Pons (tissue), 1 donor: ENCODE measurements at regions not wholly inside any gene's neighbourhood (a gene's known extent, or its start where the extent isn't known, plus 50 kb on each side); places are given as distances from the start of the nearest gene placed in this dataset.
A peak's percentile ranks its signal among the peaks of the same experiment; 100 is the strongest.

Source experiments
- DNase-seq: peaks from one replicate; pipeline ENCODE4 v3.0.0-alpha.2; 2016; ENCODE audit warnings: low spot score

- DNase-seq, result no peak
Observed at GRCh38 chr13:106234636-106235035, 300.8 kb downstream of the EFNB2 start.

GRCh38 chr13:106233134-106233735, 302.2 kb downstream of the EFNB2 start:
- DNase-seq, result no peak

DNA sequence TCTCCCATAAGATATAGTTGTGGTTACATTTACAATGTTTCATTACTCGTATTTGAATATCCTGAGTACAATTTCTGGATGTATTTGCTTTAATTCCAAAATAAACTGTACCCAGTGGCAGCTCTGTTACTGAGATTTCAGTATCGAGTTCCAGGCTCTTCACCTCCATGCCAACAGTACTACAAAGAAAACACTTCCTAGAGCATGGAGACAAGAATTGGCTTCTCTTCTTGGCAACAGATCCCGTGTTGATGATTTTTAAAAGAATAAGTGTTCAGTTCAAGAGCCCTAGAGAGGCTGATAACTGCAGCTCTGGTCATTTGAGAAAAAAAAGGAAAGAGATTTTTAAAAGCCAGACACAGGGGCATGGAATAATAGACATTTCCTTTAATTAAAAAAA, 302.8 kb downstream of the EFNB2 start:
- DNase-seq, result peak; percentile 15

- no peak for DNase-seq
Observed at GRCh38 chr13:106230450-106230849, 305.0 kb downstream of the EFNB2 start.

DNA sequence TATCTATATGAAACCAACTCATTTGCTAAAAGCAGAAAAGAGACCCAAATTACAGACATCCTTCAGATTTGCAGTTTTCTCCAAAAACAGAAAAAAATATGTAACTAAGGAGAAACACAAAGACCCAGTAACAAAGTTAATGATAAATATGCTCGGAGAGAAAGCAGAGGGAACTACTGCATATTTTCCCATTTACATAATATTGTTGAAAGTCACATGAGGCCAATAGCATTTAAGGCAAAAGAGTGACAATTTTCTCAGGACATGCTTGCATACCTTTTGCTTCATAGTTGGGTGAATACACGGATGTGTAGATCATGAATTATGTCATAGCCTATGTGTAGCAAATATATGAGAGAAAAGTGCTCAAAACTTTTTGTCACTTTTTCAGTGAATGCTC, 310.3 kb downstream of the EFNB2 start:
- DNase-seq, result no peak

GRCh38 chr13:106220211-106220610, 315.3 kb downstream of the EFNB2 start:
- DNase-seq, result no peak

- no peak for DNase-seq
Observed at GRCh38 chr13:106213028-106213757, 322.3 kb downstream of the EFNB2 start.

GRCh38 chr13:106212386-106213010, 323.0 kb downstream of the EFNB2 start:
- DNase-seq, result no peak

- no peak for DNase-seq
Observed at GRCh38 chr13:106210324-106210723, 325.1 kb downstream of the EFNB2 start.

- no peak for DNase-seq
Observed at GRCh38 chr13:106205871-106206270, 329.6 kb downstream of the EFNB2 start.

DNA sequence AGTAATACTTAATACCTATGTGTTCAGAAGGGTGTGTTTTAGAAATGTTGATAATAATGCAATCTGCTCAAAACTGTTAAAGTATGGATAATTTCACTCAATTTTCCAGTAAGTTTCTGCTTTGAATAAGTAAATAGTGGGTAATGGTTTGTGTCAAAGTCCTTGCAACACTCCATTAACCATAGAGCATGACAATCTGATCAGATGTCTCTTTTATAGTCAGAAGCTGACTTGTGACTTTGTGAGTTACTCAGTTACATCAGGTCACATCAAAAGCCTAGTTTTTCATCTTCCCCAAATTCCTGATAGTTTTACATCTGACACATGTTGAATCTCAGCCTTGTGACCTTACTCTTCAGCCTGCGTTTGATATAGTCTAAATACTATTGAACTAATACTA, 338.0 kb downstream of the EFNB2 start:
- DNase-seq, result no peak

GRCh38 chr13:106187501-106188095, 347.9 kb downstream of the EFNB2 start:
- DNase-seq, result no peak

DNA sequence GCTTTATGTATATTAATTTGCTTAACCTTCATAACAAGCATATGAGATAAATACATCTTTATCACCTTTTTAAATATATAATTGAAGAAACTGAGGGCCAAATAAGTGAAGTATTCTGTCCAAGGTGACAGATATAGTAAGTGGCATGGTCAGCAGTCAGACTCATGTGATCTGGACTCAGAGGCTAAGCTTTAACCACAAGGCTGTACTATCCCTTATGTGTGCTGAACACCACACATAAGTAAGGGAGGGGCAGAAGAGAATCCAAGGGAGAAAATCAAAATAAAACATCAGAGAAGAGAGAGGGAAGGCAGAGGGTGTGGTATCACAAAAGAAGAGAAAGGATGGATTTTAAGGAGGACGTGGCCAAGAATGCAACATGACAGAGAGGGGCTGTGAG, 348.4 kb downstream of the EFNB2 start:
- no peak for DNase-seq

DNA sequence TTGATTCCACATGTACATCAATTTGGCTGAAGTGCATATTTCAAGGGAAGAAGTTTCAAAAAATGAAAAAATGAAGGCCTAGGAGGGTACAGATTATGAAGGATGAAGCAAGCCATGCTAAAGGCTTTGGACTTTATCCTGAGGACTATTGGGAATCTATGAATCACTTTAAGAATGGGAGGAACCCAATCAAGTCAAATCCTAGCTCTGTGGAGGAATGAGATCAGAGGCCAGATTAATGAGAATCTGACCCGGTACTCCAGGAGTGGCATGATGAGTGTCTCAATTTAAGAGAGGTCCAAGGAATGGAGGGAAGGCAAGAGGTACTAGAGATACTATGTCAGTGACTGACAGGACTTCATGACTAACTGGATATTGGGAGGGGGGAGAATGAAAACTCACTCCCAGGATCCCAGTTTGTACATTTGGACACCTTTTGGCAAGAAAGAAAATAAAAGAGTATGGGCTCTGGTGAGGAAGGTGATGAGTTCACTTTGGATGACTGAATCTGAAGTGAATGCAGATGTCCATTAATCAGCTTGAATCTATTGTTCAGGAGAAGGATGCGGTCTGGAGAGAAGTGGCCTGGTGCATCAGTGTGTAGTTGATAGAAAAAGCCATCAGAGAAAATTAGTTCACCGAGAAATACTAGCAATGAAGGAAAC, 349.0 kb downstream of the EFNB2 start:
- DNase-seq, result no peak

GRCh38 chr13:106184790-106185189, 350.7 kb downstream of the EFNB2 start:
- DNase-seq, result no peak

- DNase-seq, result no peak
Observed at GRCh38 chr13:106183410-106184065, 351.9 kb downstream of the EFNB2 start.

DNA sequence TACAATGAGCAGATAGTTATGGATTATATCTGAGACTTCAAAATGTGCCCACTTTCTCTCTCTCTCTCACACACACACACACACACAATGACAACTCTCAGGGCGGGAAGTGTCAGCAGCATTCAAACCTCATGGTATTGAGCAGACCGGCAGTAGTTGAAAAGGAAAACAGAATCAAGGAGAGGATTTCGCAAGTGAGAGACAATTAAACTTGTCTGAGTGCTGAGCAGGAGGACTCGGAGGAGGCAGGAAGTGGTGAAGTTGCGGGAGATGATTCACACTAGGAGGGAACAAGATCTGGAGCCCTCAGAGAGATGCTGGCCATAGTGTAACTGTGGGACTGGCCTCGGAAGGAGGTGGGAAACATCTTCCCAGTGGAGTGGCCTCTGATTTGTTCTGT, 353.1 kb downstream of the EFNB2 start:
- no peak for DNase-seq

DNA sequence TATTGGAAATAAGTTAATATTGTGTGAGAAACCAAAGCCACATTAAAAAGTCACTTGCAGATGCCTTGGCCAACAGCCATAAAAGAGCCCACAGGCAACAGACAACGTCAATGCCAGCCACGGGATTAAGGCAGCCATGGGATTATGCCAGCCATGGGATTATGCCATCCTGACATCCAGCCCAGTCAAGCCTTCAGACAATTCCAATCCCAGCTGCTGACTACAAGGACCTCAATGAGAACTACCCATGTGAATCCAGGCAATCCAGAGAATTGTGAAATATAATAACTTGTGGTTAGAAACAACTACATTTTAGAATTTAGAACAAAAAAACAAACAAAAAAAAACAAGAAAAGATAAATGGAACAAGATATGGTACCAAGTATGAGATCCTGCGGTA, 356.6 kb downstream of the EFNB2 start:
- DNase-seq, result no peak

DNA sequence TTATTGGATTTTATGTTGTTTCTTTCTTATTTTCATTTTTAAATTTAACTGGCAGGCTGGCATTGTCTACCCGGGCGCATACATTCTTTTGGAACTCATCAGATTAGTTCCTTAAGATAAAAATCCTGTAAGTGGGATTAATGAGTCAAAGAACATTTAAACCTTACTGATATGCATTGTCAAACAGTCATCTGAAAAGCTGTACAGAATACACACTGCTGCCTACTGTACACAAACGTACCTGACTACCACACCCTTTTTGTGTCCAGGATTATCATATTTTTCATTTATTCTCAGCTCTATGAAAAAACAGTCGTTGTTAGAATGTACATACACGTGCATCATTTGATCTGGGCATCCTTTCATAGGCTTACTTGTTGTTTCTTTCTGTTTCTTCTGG, 358.3 kb downstream of the EFNB2 start:
- no peak for DNase-seq

- DNase-seq, result no peak
Observed at GRCh38 chr13:106176117-106176516, 359.3 kb downstream of the EFNB2 start.

DNA sequence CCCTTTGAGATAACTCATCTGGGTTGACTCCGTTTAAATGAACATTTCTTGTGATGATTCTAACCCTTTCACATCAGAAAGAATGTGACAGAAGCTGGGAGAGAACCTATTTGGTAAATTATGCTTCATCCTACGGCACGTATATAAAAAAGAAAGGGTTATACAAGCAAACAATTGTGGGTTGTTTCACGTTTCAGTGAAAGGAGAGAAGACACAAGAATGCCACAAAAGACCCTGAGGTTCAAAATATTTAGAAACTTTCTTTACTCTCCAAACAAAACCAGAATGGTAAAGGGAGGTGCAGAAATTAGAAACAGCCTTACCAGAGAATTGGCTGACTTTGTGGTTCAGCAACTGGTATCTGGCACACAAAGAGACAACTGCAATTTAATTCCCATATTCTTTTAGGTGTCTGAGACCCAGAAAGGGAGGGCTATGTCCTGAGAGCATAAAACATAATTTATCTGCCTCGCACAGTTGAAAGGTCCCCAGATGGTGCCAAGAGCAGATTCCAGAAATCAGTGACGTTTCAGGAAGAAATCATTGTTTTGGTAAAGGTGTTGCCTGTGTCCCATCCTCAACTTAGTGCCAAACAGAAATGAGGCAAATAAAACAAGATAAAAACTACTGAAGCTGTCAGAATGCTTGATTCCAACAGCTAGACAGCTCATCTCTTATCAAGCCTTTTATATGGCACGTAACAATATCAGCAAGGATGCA, 361.4 kb downstream of the EFNB2 start:
- DNase-seq, result no peak
